CD4-positive, alpha-beta T cell treated with Interleukin-17A for 1 hour (primary cell): ENCODE measurements at regions not wholly inside any gene's neighbourhood (a gene's known extent, or its start where the extent isn't known, plus 50 kb on each side); places are given as distances from the start of the nearest gene placed in this dataset.

Source experiments
- DNase-seq: peaks from one replicate; pipeline ENCODE4 v3.0.0-alpha.2; 2020

GRCh38 chr2:238657132-238658053 is 190.5 kb upstream of the TWIST2 start:
- no peak for DNase-seq

DNA sequence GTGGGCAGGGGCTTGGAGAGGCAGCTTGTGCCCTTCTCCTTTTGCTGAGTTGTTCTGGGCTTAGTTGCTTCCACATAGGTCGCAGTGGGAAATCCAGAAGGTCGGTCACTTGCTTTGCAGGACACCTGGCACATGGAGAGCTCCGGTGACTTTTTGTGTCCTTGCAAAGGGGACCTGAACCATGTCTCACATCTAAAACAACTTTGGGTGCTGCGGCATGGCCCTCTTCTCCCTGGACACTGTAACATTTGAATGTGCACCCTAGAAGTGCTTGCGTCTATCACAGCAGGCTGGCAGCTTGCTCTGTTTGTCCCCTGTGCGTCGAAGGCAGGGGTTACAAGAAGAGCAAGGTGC is 189.9 kb upstream of the TWIST2 start:
- DNase-seq, result no peak

GRCh38 chr2:238658820-238659219 is 189.1 kb upstream of the TWIST2 start:
- no peak for DNase-seq

DNA sequence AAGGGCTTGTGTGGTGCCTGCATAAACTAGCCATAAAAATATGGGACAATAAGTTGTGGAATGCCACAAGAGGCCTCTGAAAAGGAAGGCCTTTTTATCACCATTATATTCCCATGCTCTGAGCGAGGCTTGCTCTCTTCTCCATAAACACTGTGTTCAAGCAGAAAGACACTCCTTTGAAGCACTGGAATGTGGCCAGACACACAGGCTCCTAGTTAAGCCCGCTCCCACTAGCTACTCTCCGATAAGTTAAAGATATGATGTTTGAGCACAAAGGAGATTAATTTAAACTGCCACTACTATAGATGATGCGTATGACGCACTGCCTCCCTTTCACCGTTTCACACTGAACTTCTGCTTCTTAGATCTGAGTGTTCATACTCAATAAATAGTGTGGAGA is 188.7 kb upstream of the TWIST2 start:
- DNase-seq, result no peak

DNA sequence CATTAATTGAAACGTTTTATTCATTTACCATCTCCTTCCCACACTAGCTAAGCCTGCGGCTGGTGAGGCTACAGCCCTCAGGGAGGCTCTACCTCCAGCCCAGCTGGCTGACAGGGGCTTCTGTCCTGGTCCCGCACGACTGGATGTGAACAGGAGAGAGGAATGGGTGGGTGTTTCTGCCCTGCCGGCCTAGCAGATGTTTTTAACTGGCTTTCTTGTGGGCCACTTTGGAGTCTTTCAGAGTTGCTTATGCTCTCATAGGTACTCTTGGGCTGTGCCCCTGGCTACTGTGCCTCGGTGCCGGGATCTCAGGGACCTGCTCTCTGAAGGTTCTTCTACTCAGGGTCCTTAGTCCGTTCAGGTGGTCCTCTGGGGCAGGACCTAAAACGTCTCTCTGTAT is 184.3 kb upstream of the TWIST2 start:
- DNase-seq, result no peak

DNA sequence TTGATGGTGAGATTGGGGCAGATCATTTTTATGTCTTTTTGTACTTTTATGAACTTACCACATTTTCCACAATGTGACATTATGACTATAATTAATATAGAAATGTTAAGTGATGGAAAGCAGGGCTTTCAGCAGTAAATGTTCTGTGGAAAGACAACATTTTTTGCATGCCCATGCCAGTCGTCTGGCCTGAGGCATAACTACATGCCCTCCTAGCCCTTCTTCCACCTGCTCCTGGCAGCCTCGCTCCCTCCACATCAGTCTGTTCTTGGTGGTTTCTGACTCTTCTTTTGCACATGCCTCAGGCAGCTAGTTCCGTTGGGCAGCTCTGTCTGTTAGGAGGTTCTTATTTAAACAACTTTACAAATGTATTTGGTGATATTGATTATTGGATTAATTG is 182.0 kb upstream of the TWIST2 start:
- DNase-seq, result no peak

GRCh38 chr2:238666543-238666942 is 181.3 kb upstream of the TWIST2 start:
- DNase-seq, result no peak

GRCh38 chr2:238667008-238667407 is 180.9 kb upstream of the TWIST2 start:
- no peak for DNase-seq

GRCh38 chr2:238667639-238668038 is 180.2 kb upstream of the TWIST2 start:
- DNase-seq, result no peak

DNA sequence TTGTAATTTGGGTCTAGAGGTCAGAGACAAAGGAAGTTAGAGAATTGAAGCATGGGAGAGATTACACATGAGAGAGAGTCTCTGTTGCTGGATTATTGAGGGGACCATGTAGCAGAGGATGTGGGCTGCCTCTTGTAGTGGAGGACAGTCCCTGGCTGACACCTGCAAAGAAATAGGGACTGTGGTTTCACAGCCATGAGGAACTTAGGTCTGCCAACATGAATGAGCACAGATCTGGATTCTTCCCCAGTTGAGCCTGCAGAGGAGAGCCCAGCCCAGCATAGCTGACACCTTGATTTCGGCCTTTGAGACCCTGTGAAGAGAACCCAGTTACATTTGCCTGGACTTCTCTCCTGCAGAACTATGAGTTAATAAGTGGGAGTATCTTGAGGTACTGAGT is 179.5 kb upstream of the TWIST2 start:
- no peak for DNase-seq

DNA sequence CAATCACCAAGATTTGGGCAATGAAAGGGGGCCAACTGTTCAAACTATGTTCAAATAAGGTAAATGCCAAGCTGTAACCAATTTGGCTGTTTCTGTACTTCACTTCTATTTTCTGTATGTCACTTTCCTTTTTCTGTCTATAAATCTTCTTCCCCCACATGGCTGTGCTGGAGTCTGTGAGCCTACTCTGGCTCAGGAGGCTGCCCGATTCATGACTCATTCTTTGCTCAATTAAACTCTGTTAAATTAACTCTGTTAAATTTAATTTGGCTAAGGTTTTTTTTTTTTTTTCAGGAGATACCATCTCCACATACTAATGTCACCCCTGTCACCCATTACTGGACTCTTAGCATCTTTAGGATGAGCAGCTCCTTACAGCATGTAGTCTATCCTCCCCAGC is 178.8 kb upstream of the TWIST2 start:
- DNase-seq, result no peak

DNA sequence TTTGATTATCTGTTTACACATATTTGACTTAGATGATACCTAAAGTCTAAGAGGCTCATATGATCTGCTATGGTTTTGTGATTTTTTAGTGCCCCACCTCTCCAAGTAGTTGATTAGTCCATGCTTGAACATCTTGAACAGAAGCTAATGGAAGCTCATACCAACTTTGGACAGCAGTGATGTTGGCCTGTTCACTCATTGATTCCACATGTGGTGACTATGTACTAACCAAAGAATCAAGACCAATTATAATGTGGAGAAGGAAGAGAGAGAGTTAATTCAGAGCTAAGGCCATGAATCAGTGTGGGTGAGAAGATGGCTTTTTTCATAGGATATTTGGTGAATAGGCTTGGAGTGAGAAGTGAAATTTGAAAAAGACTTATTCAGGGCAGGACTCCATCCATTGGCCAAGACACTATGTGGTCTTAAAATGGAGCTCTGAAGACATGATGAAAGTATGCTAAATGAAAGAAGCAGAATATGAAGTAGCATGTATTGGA is 178.3 kb upstream of the TWIST2 start:
- no peak for DNase-seq

GRCh38 chr2:238670111-238670585 is 177.7 kb upstream of the TWIST2 start:
- DNase-seq, result no peak

DNA sequence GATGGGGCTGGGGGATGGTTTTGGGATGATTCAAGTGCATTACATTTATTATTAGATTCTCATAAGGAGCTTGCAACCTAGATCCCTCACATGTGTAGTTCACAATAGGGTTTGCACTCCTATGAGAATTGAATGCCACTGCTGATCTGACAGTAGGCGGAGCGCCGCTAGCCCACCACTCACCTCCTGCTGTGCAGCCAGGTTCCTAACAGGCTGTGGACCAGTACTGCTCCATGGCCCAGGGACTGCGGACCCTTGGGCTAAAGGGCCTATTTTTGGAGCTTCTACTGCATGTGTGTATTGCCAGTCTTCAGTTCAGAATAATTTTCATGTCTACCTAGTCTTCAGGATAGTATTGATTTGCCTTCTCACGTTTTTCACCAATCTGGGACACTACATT is 165.3 kb upstream of the TWIST2 start:
- no peak for DNase-seq

DNA sequence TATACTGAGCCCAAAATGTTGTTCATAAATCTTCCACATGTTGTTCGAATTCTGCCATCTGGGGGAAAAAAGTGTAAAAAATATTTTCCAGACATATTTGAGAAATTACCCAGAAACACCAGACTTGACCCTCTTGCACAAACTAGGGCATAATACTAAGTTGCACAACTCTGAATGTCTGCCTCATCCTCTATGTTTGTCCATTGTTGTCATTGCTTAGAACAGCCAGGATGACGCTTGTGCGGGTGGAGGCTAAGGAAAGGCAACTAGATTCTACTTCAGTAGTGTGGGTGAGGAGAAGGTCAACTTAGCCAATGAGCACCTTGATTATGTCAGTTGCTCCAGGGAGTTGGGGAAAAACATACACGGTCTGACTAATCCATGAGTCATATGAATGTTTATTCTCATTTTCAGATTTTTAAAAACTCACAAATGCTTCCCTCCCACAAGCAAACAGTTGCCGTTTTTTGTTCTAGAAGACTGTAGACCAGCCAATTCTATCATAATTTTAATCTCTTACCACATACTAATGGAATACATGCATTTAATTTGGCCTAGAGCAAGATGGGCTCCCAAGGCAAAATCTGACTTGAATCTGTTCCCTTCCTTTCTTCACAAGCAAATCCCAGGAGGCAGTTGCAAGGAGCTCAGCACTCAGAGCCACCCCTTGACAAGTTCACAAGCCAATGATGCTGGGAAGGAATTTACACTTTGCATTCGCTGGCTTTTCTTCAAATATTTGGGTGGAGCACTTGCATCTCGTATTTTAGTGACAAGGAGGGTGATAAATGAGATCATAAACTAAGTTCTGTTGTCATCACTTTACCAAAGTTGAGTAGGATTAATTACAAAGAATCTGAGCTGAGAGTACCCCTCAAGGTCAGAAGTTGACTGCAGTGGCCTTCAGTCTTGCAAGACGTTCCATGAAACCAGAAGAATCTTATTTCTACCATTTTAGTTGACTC is 163.2 kb upstream of the TWIST2 start:
- no peak for DNase-seq

GRCh38 chr2:238685327-238685709 is 162.6 kb upstream of the TWIST2 start:
- no peak for DNase-seq

- DNase-seq, result no peak
Measured at GRCh38 chr2:238685713-238686112, 162.2 kb upstream of the TWIST2 start.

- DNase-seq, result no peak
Measured at GRCh38 chr2:238686223-238686622, 161.7 kb upstream of the TWIST2 start.

- no peak for DNase-seq
Measured at GRCh38 chr2:238688193-238689153, 159.4 kb upstream of the TWIST2 start.

DNA sequence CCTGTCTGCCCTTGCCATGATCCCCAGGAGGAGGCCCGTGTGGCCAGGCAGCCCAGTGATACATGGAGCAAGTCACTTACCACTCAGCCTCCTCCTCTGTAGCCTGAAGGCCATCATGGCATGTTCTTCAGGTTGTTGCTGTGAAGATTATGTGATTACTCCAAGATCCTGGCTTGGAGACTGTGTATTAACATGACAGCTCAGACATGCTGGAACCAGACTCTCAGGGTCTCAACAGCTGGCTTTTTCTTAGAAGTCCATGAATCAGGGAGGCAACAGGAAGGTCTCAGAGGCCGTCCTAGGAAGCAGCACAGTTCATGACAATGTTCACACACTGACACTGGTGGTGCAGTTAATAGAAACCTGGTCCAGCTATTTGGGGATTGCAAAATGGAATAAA is 158.6 kb upstream of the TWIST2 start:
- DNase-seq, result no peak

GRCh38 chr2:238689871-238690389 is 158.0 kb upstream of the TWIST2 start:
- no peak for DNase-seq

- no peak for DNase-seq
Measured at GRCh38 chr2:238690511-238690910, 157.4 kb upstream of the TWIST2 start.
